Psoas muscle (tissue), 7 donors: ENCODE measurements at regions not wholly inside any gene's neighbourhood (a gene's known extent, or its start where the extent isn't known, plus 50 kb on each side); places are given as distances from the start of the nearest gene placed in this dataset.
A peak's percentile ranks its signal among the peaks of the same experiment; 100 is the strongest.

Source experiments
- ATAC-seq, 4 donors: fragments of 200-7000 bp; cut with Tn5 transposase; one replicate each; pipeline ENCODE4 v1.9.1; 2020; ENCODE audit warnings: moderate library complexity in 3 of 4, mild to moderate bottlenecking in 2 of 4
- DNase-seq, 2 donors: peaks; one replicate each; pipeline ENCODE4 v3.0.0-alpha.2; 2020
- H3K27ac ChIP-seq: fragments of 200-600 bp; one replicate; pipeline ENCODE4 v1.8.0; 2022
- H3K27me3 ChIP-seq, 3 donors: fragments of 200-600 bp in 1 of 3; one replicate each; pipeline versions ENCODE4 v1.6.1 to v1.8.0; 2013 to 2022; ENCODE audit warnings: low read length in 2 of 3, mild to moderate bottlenecking in 2 of 3, moderate library complexity in 1 of 3; ENCODE audit not compliant: insufficient read depth in 3 of 3
- H3K36me3 ChIP-seq, 2 donors: fragments of 200-600 bp in 1 of 2; one replicate each; pipeline versions ENCODE4 v1.6.1 to v1.8.0; 2013 to 2022; ENCODE audit warnings: low read depth in 1 of 2, mild to moderate bottlenecking in 1 of 2, moderate library complexity in 1 of 2; ENCODE audit not compliant: insufficient read depth in 1 of 2
- H3K4me1 ChIP-seq: fragments of 200-600 bp; one replicate; pipeline ENCODE4 v1.8.0; 2022
- H3K4me3 ChIP-seq: fragments of 200-600 bp; one replicate; pipeline ENCODE4 v1.8.0; 2022; ENCODE audit warnings: mild to moderate bottlenecking
- H3K9me3 ChIP-seq: fragments of 200-600 bp; one replicate; pipeline ENCODE4 v1.8.0; 2022
- CTCF ChIP-seq: fragments of 200-600 bp; IDR thresholded peaks from one replicate; pipeline ENCODE4 v1.8.0; 2022; ENCODE audit warnings: antibody characterized with exemption
- WGBS, 3 donors: extraction: QIAGEN DNeasy Blood & Tissue Kit; methylation state at CpG; one replicate each; pipeline versions ENCODE4 v1.1.6 to v1.1.7; 2013; 5-methylcytosine and 5-hydroxymethylcytosine counted together
- intact Hi-C, 2 donors: fragments of 100-400 bp; cut with DNase I; formaldehyde crosslinking; loops; one replicate each; pipeline versions ENCODE4 v1.11.0 to v1.14.2; 2022
- donor health status: healthy with polysubstance abuse.
- donor health status: DM: no; HTN: no; CAD: no; lungs with moderate emphysema.
- donor health status: Bipolar disorder and iron deficiency.
- donor health status: healthy.
- donor health status: DM: yes; HTN: yes; CAD: no.
- donor health status: DM: no; HTN: no; CAD: no.
- donor health status: DM: yes; HTN: yes; CAD: no.

- intact Hi-C loops, result loop anchor here (10.0 kb wide), 2 partner anchors 939 to 1069 kb away; no protein-coding TSS in a partner anchor
- no peak overlapping the region for H3K27ac ChIP-seq
- no peak for ATAC-seq
- DNase-seq, result no peak
- H3K9me3 ChIP-seq, result no peaks in the 10 kb centered on the region
- H3K4me3 ChIP-seq, result no peak overlapping the region
- H3K4me1 ChIP-seq, result no peaks in the 10 kb centered on the region
- H3K36me3 ChIP-seq, result no peaks in the 10 kb centered on the region
- TF ChIP-seq CTCF, result no peak
- peaks cover 0 to 15% (median 2%) of the 10 kb centered on the region in 3 donors for H3K27me3 ChIP-seq
These were observed 83.1 kb downstream of the RCN1 start for GRCh38 chr11:32173977-32174376.

- intact Hi-C loops, result loop anchor here (1.0 to 10.0 kb wide), 4 partner anchors 124 to 1072 kb away; no protein-coding TSS in a partner anchor
- DNase-seq (peak; percentile 50 to 64), ATAC-seq (peak; percentile 74 to 89 (median 82))
- Histone ChIP-seq H3K36me3 (no peaks in the 10 kb centered on the region), H3K4me3 (no peak overlapping the region), H3K27me3 (peaks cover 0 to 13% (median 2%) of the 10 kb centered on the region in 3 donors), H3K4me1 (no peaks in the 10 kb centered on the region), H3K27ac (no peak overlapping the region), H3K9me3 (no peaks in the 10 kb centered on the region)
- peak; percentile 91 for TF ChIP-seq CTCF
- 32 to 37% (median 36%) methylated on average over 8 of the region's 8 CpGs for WGBS, 3 donors
These were observed 85.5 kb downstream of the RCN1 start for GRCh38 chr11:32176223-32176934.

GRCh38 chr11:32178692-32179091, 87.8 kb downstream of the RCN1 start:
- Histone ChIP-seq H3K4me1 (no peaks in the 10 kb centered on the region), H3K27me3 (peaks cover 0 to under 1% (median 0%) of the 10 kb centered on the region in 3 donors), H3K36me3 (no peaks in the 10 kb centered on the region), H3K4me3 (no peak overlapping the region), H3K9me3 (no peaks in the 10 kb centered on the region), H3K27ac (no peak overlapping the region)
- DNase-seq, result no peak
- WGBS, 3 donors, result 76 to 86% (median 84%) methylated on average over 7 of the region's 7 CpGs
- intact Hi-C loops, result loop anchor here (10.0 kb wide), 2 partner anchors 944 to 1074 kb away; no protein-coding TSS in a partner anchor
- ATAC-seq, result no peak
- no peak for TF ChIP-seq CTCF

GRCh38 chr11:32183512-32183911, 92.6 kb downstream of the RCN1 start:
- TF ChIP-seq CTCF, result no peak
- no peak for ATAC-seq
- H3K9me3 ChIP-seq, result no peaks in the 10 kb centered on the region
- intact Hi-C loops, result no loop called here
- 95 to 98% (median 96%) methylated on average over 3 of the region's 3 CpGs for WGBS, 3 donors
- H3K27me3 ChIP-seq, result peaks cover 0 to 4% (median 0%) of the 10 kb centered on the region in 3 donors
- no peak for DNase-seq
- no peak overlapping the region for H3K27ac ChIP-seq
- H3K4me1 ChIP-seq, result no peaks in the 10 kb centered on the region
- H3K4me3 ChIP-seq, result no peak overlapping the region
- H3K36me3 ChIP-seq, result no peaks in the 10 kb centered on the region
